HG03571 (cell line): ENCODE measurements at regions not wholly inside any gene's neighbourhood (a gene's known extent, or its start where the extent isn't known, plus 50 kb on each side); places are given as distances from the start of the nearest gene placed in this dataset.

ENCODE experiments used
- ATAC-seq: cut with Tn5 transposase; IDR thresholded peaks from one replicate; pipeline ENCODE4 v1.9.1; 2021; ENCODE audit not compliant: unreplicated experiment

DNA sequence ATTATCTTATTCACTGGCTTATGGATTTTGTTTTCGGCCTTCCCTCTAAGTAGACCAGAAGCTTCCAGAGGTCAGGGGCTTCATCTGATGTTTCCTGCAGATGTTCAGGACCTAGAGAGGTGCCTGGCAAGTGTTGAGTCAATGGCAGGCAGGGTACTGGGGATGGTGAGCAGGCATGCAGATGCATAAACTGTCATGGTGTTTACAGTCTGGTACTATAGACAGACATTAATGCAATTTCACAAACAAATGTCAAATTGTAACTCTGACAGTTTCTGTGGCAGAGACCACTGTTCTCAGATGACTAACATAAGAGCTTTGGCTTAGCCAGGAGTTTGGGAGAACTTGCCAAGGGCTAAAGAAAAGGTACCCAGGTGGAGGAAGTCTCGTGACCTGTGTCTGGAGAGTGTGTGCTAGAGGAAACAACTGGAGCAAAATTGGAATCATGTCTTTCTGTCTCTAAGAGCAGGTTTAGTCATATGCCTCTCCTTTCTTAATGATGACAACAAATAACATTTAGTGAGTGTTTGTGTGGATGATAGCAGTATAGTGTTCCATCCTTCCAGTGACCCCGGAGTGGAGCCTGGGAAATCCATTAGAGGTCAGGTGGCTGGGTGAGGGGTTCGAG lies 53.7 kb upstream of the TRAK1 start:
- ATAC-seq = no peak

DNA sequence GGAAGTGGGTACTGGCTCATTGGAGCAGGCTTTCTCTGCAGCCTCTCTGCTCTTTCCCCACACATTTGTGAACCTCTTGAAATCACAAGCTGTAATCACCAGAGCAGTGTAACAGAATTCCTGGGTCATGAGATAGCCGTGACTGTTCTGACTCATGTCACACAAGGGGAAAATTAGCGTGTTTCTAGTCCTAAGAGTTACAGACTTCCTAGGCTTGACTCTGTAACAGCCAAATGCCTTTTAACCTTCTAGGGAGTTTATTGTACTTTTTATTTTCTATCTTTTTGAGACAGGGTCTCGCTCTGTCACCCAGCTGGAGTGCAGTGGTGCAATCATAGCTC lies 54.7 kb upstream of the TRAK1 start:
- ATAC-seq = no peak

GRCh38 chr3:42035816-42036482 lies 55.2 kb upstream of the TRAK1 start:
- no peak for ATAC-seq

GRCh38 chr3:42035007-42035406 lies 56.1 kb upstream of the TRAK1 start:
- ATAC-seq = no peak

DNA sequence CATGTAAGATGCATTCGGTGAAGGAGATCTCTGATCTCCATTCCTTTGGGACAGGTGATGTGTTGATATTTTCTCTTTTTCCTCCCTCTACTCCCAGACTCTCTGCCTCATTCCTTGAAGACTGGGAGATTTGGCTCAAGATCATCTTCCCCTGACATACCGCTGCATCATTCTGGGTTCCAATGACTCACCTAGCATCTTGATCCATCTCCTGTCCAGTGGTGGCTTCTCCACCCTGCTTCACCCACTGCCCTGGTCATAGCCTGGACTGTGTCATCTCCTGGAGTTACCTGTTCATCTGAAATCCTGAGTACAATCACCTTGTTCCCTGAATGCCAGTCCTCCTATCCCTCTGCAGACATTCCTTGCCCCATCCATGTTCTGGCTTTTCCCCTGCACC lies 57.4 kb upstream of the TRAK1 start:
- ATAC-seq = no peak

GRCh38 chr3:42032693-42033349 lies 58.3 kb upstream of the TRAK1 start:
- ATAC-seq = no peak

DNA sequence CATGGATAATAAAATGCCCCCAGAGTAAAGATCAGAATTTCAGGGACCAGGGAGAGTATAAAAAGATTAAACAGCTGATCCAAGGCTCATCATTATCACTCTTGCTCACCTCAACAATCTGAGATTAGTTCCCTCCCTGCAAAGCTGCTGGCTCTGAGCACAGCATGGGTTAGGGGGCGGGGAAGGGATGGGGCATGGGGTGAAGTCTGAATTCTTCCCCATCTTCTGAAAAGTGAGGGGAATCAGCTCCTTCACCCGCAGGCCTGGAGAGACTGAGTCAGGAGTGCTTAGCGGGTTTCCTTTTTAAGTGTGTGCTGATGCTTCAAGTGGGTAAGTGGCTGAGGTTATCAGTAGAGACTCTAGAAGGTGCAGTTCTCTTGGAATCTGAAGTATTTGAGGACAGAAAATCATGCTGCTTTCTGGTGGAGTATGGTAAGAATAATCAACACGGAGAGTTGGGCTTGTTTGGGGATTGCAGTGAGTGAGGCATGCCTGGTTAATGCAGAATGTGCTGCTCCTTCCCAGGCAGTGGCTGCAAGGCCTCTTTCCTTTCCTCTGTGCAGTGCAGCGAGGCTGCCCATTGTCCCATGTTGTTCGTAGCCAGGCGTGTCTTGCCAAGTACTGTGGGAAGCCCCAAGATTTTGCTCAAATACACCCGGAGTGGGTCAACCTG lies 59.2 kb upstream of the TRAK1 start:
- no peak for ATAC-seq

DNA sequence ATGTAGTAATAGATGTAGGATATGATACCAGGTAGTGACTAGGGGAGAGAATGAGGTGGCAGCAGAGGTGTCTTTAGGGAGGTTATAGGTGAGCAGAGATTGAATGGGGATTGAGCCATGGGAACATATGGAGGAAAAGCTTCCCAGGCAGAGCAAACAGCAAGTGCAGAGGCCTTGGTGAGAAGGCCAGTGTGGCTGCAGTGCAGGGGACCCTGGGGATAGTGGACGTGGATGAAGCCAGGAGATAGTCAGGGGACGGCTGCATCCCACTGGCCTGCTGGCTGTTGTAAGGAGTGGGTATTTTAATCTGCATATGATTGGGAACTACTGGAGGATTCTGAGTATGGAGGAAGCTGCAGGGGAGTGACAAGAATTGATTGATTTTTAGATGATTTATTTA lies 62.7 kb upstream of the TRAK1 start:
- no peak for ATAC-seq

GRCh38 chr3:42027571-42027970 lies 63.6 kb upstream of the TRAK1 start:
- ATAC-seq = no peak

DNA sequence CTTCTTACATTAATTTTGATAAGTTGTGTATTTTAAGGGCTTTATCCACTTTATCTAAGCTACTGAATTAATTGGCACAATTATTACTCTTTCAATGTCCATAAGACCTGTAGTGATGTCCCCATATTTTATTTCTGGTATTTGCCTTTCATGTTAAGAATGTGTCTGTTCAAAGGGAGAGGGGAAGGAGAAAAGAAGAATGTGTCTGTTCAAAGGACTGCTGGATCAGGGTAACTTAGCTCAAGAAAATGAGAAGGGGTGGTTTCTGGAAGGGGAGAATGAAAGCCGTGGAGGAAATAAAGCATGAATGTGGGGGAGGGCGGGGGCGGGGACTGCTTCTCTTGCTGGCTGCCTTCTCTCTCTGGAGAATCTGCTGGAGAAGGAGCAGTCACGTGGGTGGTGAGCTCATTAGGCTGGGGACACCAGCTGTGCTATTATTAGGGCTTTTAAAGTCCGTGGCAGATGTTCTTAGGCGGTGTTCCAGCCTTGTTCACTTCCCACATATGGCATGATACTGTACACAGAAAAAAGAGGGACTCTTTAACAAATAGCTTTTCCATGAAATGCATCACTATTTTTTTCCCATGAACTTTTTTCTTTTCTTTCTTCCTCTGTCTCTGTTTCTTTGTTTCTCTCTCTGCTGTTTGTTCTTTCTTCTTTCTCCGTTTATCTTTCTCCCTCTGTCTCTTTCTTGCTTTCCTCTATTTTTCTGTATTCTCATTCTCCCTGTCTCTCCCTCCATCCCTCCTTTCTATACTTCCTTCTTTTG lies 63.7 kb upstream of the ULK4 start:
- peak; percentile 43 for ATAC-seq

- no peak for ATAC-seq
Observed at GRCh38 chr3:42024591-42025351, 62.9 kb upstream of the ULK4 start.

DNA sequence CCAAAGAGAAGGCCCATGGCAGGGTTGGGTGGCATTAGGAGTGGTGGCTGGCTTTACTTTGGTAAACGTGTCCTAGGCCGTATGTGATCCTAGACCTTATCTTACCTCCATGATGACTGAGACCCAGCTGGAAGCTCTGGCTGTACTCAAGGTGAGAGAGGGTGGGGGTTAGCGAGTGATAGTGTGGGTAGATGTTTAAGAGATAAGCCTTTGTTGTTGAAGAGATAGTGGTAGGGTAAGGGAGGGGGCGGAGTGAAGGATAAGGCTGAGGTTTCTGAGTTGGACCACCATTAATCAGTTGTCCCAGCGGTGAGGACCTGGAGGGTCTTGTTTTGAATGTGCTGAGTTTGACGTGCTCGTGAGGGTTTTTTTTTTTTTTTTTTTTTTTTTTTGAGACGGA lies 61.5 kb upstream of the ULK4 start:
- ATAC-seq = no peak

GRCh38 chr3:42022355-42022754 lies 60.5 kb upstream of the ULK4 start:
- ATAC-seq = no peak

DNA sequence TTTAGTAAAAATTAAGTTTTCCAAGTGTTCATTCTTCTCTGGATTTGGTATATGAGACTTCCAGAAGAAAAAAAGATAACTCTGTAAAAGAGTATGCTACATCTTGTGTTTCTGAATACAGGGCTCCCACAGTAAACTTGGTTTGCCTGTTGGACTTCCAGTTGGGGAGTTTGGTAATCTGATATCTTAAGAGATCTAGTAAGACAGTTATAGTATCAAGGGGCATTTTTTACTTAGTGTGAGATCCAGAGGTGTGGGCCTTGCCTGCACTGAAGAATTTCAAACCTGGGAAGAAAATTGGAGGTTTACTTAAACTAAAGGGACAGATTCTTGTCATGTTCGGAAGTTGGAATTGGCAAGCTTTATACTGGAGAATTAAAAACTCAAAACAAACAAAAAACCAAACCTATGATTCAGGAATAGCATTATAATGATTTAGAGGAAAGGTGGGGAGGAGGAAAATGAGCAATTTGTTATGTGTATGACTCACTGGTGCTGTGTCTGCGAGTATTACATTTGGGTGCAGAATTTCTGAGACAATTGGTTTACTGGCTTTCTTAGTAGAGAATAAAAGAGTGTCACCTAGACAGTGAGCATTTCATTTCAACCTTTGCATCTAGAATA lies 58.9 kb upstream of the ULK4 start:
- no peak for ATAC-seq

GRCh38 chr3:42019953-42020260 lies 58.0 kb upstream of the ULK4 start:
- ATAC-seq = no peak

DNA sequence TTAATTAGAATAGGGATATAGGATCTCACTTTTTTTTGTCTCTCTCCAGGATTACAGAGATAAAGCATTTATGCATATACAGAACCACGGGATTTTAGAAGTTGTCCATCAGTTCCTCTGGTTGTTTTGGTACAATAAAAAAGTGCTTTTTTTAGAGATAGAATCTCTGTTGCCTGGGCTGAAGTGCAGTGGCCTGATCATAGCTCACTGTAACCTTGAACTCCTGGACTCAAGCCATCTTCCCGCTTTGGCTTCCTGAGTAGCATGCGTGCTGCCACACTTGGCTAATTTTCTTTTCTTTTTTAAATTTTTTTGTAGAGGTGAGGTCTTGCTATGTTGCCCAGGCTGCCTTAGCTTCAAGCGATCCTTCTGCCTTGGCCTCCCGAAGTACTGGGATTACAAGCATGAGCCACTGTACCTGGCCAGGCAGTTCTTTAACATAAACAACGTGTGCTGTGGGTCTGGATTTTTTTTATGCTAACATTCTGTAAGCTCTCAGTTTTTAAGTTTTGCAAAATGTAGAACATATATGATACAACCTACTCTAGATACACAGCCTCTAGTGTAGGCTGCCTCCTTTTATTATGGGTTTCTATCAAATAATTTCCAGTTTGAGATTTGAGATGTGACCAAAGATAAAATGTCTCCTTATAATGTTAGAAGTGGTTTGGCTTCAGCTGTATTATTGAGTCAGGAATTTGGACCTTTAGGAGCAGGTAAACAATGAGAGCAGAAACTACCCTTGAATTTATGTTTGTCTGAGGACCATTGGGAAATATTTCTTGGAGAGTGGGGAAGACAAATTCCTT lies 57.4 kb upstream of the ULK4 start:
- no peak for ATAC-seq

DNA sequence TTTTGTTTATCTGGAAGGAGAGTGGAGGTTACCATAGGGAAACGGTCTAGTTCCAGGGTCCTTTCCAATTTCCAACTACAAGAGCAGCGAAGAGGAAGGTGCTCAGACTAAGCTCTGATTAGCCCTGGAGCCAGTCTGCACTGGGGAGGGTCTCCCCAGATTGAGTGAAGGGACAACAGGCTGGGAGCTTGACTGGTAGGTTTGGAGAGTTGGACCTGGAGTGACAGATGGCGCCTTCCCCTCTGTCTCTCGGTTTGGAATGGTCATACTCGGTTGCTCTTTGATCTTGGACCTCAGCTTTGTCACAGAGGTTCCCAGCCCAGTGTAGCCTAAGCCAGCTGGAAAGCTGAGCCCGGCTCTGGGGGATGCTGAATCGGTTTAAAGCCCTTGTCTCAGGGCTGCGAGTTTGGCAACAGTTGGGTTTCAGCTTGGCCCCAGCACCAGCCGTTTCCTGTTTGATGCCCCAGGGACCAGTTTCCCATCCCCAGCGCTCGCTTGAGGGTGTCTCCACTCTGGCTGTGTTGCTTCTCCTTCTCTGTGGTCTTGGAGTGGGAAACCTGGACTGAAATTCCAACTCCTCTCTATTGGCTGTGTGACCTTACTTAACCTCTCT lies 53.1 kb upstream of the ULK4 start:
- no peak for ATAC-seq

DNA sequence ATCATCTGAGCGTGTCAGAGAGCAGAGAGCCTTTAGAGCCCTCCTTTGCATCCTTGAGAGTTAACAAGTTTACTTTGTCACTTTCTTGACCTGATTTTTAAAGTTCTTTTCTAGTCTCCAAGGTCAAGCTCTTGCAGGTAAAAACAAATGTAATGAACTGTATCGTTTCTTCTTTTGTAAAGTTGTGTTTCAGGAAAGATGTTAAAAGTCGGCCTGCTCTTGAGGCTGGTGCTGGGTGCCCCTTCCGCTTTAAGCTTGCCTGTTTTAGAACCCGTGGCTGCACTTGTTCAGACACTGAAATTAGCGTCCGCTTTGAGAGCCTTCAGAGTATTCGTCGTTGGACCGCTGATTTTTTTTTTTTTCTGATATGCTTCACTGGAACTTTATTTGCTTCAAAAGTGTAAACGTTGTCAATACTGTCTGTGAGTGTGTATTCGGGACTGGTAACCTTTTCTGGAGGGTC lies 52.6 kb upstream of the ULK4 start:
- ATAC-seq = no peak
